Renal cortex interstitium (tissue), 11 donors: ENCODE measurements at regions not wholly inside any gene's neighbourhood (a gene's known extent, or its start where the extent isn't known, plus 50 kb on each side); places are given as distances from the start of the nearest gene placed in this dataset.
"Not testable (repeated sequence)": the region's sequence is repeated elsewhere in the genome, so short reads cannot be mapped to it uniquely, and the experiment has no call there.

Experiments
- DNase-seq, 11 donors: peaks; one replicate each; pipeline ENCODE4 v3.0.0-alpha.2; 2013; ENCODE audit warnings: low read depth in 9 of 11, low spot score in 4 of 11; ENCODE audit errors: extremely low read depth in 1 of 11

DNA sequence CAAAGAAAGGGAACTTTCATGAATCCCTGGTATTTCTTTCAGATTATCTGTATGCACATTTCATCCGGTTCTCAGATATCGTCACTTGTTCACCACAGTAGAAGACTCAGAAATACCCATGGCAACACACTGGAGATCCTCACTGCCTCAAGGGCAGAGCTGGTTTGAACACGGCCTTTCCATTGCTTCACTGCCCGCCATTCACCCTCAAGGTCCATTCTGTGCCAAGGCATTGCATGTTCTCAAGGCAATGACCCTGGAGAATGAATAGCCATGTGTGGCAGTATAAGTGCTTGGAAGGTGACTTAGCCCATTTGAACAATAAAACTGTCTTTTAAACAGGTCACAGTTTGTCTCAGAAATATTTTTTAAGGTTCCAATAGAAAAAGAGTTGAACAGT is 606.5 kb downstream of the IPMK start:
- no peak for DNase-seq

DNA sequence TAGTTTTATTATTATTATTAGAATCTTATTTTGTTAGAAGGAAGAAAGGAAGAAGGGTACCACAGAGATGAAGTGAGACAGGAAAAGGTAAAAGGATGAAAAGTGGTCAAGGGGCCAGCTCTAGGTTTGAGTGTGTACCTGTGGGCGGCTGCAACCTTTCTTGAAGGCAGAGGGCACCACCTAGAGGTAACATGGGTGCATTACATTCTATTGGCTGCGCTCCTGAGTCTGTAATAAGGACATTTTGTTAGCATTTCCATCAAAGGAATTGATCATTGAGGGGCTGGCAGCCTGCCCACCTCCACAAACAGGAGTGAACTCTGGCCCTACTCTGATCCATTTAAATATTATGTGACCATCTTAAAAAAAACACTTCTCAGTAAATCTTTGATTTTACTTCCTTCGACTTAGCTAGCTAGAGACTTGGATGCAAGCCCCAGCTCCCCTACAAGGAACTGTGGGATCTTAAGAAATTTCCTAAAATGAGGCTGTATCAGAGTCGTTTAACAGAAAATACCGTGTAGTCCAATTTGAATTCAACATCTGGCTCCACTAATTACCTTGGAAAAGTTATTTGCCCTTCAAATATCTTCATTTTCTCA is 610.4 kb downstream of the IPMK start:
- DNase-seq: peak; percentile 15 to 38 (median 25)

DNA sequence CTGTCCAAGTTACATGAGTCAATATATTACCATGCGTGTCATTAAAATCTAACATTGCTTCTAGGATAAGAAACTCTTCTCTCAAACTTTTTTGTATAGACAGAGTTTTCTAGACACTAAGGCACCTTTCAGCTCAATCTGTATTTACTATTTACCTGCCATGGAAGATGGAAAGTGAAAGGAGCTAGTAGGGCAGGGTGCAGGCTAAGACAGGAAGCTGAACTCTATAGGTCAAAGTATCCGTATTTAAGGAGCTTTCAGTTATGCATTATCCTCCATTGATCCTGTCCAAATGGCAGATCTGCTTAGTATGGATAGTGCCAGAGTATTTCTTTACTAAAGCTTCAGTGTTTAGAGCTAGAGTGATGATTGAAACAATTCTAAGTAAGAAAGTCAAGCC is 612.8 kb downstream of the IPMK start:
- no peak for DNase-seq

DNA sequence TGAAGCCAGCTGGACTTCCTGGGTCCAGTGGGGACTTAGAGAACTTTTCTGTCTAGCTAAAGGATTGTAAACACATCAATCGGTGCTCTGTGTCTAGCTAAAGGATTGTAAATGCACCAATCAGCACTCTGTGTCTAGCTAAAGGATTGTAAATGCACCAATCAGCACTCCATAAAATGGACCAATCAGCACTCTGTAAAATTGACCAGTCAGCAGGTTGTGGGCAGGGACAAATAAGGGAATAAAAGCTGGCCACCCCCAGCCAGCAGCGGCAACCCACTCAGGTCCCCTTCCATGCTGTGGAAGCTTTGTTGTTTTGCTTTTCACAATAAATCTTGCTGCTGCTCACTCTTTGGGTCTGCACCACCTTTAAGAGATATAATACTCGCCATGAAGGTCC is 622.6 kb downstream of the IPMK start:
- not testable (repeated sequence) for DNase-seq

DNA sequence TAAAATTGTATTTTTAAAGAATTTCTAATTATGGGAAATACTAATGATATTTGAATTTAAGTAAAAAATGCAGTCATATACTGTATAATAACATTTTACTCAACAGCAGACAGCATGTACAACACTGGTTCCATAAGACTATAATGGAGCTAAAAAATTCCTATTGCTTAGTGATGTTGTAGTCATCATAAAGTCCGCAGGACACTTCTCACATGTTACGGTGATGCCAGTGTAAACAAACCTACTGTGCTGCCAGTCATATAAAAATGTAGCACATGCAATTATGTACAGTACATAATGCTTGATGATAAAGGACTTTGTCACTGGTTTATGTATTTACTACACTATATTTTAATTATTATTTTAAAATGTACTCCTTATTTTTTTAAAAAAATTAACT is 629.3 kb downstream of the IPMK start:
- no peak for DNase-seq

DNA sequence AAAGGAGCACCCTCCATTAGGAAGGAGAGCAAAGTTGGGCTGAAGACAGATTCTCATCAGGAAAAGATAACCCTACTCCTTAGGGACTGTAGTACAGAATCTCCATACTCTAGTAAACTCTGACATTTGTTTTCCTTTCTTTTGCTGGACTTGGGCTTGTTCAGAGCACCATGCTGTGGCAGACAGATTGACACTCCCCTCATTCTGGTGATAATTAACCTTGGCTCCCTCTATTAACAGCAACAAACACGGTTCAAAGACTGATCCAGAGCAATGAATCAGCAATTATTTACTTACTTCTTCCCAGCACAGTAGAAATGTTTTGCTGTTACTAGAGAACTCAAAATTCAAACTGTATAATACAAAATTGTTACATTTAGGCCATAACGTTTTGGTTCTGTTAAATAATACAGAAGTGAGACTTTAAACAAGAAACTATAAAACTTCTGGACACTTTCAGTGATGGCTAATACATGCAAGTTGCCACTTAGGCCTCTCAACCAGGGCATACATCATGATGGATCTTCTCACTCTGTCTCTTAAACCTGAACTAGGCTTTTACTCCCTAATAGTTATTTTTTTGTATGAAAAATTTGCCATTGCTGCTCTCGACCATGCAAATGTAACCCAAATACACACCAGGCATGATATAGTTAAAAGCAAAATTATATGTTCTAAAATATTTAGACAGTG is 639.0 kb downstream of the IPMK start:
- DNase-seq: peak in 9 of 11 donors; percentile 3 to 65 (median 19)

DNA sequence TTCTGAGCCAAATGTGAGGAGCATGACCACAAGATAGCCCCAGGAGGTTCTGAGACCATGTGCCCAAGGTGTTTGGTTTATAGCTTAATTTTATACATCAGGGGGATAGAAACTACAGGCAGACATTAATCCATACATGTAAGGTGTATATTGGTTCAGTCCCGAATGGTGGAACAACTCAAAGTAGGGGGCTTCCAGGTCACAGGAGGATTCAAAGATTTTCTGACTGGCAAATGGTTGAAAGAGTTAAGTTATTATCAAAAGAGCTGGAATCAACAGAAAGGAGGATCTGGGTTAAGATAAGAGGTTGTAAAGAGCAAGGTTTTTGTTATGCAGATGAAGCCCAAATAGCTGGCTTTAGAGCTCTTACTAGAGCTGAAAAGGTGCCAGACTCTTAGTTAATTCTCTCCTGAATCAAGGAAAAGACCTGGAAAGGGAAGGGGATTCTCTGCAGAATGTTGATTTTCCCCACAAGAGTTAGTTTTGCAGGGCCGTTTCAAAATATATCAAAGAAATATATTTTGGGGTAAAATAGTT is 640.0 kb downstream of the IPMK start:
- no peak for DNase-seq

DNA sequence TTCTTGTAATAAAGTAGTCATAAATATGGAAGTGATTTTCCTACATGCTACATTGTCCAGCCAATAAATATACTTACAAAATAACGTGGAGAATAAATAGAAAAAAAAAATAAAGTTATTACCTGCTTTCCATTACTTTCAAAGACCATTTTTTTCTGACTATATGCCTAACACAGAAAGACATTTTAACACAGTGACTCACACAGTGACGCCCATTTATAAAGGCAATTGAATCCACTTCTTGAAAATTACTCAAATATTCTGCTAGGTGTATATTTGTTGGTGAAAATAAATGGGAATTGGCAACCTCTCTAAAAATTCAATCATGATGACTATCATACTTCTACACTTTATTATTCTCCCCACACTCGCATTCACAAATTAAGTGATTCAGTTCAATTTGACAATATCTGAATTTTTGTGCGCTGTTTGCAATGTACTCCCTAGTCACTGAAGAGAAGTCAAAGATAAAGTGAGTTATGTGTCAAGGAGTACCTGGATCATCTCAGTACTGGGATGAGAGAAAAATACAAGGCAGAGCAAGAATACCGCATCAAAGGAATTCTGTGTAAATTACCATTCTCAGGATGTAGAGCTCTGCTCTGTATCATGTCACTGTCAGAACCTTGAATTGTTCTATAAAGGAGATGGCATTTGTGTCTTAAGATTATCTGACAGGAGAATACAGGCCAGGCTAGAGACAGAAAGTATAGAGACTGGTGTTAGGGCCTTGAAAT is 642.7 kb downstream of the IPMK start:
- DNase-seq: no peak

DNA sequence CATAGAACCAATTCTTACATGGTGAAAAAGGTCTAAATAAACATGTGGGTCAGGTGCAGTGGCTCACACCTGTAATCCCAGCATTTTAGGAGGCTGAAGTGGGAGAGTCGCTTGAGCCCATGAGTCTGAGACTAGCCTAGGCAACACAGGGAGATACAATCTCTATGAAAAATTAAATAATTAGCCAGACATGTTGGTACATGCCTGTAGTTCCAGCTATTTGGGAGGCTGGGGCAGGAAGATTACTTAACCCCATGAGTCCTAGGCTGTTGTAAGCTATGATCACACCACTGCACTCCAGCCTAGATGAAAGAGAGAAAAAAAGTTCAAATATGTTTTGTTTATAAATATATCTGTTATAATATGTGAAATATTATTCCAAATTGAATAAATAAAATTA is 643.6 kb downstream of the IPMK start:
- DNase-seq: no peak

DNA sequence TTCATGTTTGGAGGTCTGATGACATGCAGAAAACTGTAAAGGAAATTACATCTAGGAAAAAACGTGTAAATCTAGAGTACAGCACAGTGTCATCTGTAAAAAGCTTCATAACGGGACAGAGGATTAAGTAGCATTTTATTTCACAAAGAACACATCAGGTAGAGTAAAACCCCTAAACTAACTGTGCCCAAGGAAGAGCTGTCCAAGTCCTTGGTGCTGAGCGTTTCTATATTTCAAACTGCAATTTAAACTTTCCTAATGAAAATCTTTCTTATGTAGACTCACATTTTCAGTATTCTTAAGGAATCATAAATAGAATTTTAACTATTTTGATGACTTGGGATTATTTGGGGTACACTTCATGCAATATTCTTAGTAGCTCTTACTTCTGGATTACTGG is 646.2 kb downstream of the IPMK start:
- no peak for DNase-seq

DNA sequence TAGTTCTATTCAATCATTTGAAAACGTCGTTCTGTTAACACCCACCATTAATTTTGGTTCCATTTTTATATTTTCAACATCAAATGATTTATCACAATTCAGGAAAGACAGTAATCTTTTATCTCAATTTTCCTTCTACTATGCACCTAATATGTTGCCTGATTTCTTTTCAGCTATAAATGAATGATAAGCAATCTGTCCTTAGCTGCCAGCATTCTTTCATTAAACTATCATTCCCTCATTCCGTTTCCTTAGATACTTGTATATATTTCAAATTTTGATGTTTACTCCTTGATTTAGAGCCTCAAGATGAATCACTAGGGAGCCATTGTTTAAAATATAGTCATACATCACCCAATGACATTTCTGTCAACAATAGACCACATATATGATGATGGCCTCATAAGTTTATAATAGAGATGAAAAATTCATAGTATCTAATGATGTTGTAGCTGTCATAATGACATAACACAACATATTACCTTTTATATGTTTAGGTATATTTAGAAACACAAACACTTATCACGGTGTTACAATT is 661.7 kb downstream of the IPMK start:
- no peak for DNase-seq

DNA sequence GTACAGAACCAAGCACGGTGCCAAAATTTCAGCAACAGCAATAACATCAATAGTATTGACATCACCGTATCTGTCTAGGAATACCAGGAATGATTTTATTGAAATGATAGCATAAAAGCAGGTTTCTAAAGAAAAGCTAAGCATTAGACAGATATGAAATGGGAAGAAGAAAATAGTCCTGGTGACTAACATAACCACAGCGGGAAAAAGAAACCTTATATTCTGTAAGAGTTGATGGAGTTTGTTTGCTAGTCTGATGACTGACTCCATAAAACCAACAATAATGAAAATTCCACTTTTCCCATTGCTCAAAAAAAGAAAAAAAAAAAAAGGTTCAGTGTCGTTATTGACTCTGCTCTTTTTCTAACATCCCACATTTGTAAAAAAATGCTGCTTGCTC is 668.3 kb downstream of the IPMK start:
- no peak for DNase-seq

DNA sequence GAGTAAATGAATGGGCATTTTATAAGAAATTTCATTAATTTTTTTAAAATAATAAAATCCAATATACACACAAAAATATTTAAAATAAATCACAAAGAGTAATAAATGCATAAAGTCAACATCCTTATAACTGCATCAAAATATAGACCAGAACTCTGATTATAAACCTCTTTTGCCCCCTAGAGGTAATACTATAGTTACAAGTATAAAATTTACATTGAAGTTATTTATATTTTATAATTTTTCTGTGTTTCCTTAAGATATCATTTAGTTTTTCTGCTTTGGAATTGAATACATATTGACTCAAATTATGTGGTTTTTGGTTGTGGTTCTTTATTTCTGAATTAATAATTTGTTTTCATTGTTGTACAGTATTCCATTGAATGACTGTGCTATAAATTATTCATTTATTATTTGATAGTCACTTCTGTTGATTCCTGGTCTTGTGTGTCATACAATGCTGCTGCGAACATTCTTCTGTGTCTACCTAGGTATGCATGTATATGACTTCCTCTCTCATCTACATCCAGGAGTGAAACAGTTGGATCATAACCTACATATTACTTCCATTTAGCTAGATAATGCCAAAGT is 673.6 kb downstream of the IPMK start:
- no peak for DNase-seq

DNA sequence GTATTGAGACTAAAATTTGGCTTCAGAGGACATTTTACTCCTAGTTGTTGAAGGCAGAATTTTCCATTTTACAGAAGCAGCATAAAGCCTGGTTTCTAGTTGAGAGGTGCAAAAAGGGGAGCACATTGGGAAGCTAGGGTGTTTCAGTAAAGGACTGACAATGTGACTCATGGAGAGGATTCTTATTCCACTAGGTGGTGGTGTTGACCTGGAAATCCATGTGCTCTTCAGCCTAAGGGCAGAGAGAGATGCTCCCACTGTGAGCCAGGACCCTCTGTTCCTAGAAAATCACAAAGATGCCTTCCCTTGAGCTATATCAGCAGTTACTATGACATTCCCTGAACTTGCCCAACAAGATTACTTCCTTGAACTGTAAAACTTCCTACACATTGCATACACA is 687.8 kb downstream of the IPMK start:
- peak in 6 of 11 donors; percentile 2 to 17 (median 5) for DNase-seq

DNA sequence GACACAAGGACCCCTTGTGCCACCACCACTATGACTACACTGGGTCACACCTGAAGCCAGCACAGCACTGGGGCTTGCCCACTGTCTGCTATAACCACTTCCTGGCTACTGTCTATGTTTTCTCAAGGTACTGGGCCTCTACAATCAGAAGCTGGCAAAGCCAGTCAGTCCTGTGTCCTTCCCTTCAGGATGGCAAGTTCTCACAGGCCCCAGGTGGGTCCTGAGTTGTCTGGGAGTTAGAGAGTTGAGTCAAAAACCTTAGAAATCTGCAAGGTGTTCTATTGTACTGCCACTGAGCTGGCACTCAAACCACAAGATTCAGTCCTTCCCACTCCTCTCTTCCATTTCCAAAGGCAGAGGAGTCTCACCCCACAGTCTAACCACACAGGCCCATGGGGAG is 705.5 kb downstream of the IPMK start:
- no peak for DNase-seq

DNA sequence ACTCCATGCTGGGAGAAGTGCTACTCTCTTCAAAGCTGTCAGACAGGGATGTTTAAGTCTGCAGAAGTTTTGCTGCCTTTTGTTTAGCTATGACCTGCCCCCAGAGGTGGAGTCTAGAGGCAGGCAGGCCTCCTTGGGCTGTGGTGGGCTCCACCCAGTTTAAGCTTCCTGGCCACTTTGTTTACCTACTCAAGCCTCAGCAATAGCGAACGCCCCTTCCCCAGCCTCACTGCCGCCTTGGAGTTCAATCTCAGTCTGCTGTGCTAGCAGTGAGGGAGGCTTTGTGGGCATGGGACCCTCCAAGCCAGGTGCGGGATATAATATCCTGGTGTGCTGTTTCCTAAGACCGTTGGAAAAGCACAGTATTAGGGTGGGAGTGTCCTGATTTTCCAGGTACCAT is 715.9 kb downstream of the IPMK start:
- not testable (repeated sequence) for DNase-seq

DNA sequence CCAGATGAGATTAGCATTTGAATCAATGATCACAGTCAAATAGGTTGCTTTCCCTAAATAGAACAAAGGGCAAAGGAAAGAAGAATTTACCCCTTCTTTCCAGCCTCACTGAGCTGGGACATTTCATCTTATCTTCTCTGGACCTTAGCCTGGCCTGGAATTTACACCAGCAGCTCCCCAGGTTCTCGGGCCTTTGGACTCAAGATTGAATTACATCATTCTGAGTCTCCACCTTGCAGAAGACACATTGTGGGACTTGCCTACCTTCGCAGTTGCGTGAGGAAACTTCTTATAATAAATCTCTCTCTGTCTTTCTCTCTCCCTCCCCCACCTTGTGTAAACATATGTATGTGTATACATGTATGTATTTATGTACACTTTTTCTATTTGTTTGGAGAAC is 732.4 kb downstream of the IPMK start:
- DNase-seq: no peak

DNA sequence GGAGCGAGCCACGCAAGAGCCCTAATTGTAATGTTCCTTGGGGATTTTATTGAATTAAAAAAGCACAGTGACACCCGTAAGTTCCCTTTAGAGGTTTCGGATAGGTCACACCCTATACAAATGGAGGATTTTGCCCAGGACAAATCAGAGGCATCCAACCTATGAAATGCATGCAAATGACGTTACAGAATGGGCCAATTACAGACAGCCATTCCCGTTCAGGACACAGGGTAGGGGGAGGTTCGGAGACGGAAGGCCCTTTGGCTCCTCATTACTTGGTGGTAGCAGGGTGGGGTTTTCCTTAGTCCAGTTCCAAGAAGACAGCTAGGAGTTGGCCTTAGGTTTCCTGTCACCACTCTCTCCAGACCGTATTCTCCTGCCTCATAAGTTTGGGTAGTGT is 754.1 kb downstream of the IPMK start:
- no peak for DNase-seq

DNA sequence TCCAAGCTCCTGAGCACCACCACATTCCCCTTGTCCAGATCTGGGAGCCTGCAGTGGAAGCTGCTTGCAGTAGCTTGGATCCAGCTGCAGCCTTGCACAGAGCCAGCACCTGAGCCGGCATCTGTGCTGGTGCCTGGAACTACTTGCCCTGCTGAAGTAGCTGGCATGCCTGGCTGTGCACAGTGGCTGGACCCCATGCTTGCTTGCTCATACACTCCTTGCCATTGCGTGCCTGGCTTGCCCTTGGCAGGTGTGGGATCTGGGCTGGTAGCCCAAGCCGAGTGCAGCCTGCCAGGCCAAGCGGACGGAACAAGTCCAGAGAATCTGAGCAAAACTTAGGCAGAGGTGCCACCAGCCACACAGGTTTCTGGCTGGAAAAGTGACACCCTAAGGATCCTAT is 759.9 kb downstream of the IPMK start:
- no peak for DNase-seq
